SK-N-MC (cell line): ENCODE measurements at regions not wholly inside any gene's neighbourhood (a gene's known extent, or its start where the extent isn't known, plus 50 kb on each side); places are given as distances from the start of the nearest gene placed in this dataset.

Experiments used
- EZH2 ChIP-seq: fragments of 200-600 bp; sonication (generic); IDR thresholded peaks from one replicate; pipeline ENCODE4 v1.6.1; 2017; ENCODE audit warnings: antibody characterized with exemption
- FOXP2 ChIP-seq: optimal IDR thresholded peaks from 2 replicates; pipeline ENCODE3; 2011; ENCODE audit warnings: mild to moderate bottlenecking, moderate library complexity; ENCODE audit not compliant: insufficient read depth; ENCODE audit errors: extremely low read length, control extremely low read depth
- POLR2AphosphoS5 ChIP-seq: IDR thresholded peaks from 2 replicates; pipeline ENCODE4 v1.6.1; 2012; ENCODE audit warnings: mild to moderate bottlenecking, low read depth, low read length, borderline replicate concordance

- no peak for TF ChIP-seq POLR2AphosphoS5
- TF ChIP-seq EZH2, result no peak
- TF ChIP-seq FOXP2, result no peak
Observed at GRCh38 chr12:105596731-105597130, 266.2 kb downstream of the C12orf75 start.
